Nucleus accumbens (tissue), 56 donors: ENCODE measurements at regions not wholly inside any gene's neighbourhood (a gene's known extent, or its start where the extent isn't known, plus 50 kb on each side); places are given as distances from the start of the nearest gene placed in this dataset.
"Not testable (repeated sequence)": the region's sequence is repeated elsewhere in the genome, so short reads cannot be mapped to it uniquely, and the experiment has no call there.

Source experiments
- DNase-seq, 56 donors: peaks; one replicate each; lab custom pipeline; 2025; lab: John Stamatoyannopoulos, UW

GRCh38 chr14:57066463-57066862 is 202.2 kb downstream of the EXOC5 start:
- DNase-seq, result no peak

DNA sequence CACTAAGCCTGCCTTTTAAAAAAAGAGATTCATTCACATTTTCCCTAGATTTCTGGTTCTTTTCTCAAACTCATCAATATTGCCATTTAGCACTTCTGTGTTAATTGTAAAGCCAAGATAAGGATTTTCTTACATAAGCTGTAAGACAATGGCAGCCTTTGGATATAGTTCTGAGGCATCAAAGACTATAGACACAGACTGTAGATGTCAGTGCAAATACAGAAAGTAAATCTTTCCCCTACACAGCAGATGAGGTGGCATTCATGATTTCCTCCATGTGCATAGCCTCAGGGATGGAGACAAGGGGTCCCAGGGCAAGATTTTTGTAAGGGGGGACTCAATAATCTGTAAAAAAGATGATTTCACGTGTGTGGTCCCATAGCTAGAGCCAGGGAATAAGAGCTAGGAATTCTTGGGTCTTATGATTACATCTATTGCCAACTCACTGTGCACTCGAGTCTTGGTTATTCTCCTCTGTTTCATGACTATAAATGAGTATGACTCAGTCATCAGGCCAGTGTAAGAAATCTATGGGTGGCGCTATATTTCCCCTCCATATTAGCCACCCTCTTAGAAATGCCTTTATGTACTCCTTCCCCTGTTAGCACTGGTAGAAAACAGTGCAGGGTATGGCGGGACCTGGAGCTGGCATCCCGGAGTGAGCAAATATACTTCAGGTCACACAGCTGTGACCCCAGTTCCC is 207.5 kb downstream of the EXOC5 start:
- no peak for DNase-seq

GRCh38 chr14:57060276-57060955 is 208.3 kb downstream of the EXOC5 start:
- peak in 34 of 56 donors; percentile 0 to 88 (median 40) for DNase-seq

GRCh38 chr14:57058319-57058718 is 210.4 kb downstream of the EXOC5 start:
- DNase-seq, result no peak

DNA sequence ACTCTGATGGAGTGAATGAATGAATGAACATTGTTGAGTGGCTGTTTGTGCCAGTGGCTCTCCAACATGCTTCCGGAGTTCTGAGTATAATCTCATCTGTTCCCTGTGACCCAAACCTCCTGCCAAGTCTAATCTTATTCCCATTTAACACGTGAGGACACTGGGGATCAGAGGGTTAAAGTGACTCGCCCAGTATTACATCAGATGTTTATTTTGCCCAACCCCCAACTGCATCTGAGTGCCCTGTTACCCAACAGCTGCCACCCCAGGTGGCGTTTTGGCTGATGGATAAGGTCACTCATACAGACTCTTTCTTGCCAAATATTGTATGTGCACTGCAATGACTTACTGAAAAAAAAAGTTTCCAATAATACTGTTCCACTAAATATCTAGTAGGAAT is 210.9 kb downstream of the EXOC5 start:
- DNase-seq, result no peak

GRCh38 chr14:57056522-57056921 is 212.2 kb downstream of the EXOC5 start:
- DNase-seq, result not testable (repeated sequence)

GRCh38 chr14:57052705-57053302 is 215.9 kb downstream of the EXOC5 start:
- DNase-seq, result no peak

- DNase-seq, result no peak
Observed at GRCh38 chr14:57051633-57052032, 217.1 kb downstream of the EXOC5 start.

DNA sequence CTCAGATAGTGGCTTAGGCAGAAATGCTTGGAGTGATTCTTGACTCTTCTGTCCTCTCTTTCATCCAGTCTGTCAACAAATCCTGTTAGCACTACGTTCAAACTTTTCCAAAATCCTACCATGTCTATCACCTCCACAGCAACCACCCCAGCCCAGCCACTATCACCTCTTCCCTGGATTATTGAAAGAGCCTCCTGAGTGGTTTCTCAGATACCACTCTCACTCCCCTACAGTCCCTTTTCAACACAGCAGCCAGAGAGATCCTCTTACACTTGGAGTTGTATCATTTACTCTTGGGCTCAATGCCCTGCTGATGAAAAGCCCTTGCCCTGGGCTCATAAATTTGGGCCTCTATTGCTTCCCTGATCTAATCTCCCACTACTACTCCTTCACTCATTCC is 218.9 kb downstream of the EXOC5 start:
- DNase-seq, result no peak

DNA sequence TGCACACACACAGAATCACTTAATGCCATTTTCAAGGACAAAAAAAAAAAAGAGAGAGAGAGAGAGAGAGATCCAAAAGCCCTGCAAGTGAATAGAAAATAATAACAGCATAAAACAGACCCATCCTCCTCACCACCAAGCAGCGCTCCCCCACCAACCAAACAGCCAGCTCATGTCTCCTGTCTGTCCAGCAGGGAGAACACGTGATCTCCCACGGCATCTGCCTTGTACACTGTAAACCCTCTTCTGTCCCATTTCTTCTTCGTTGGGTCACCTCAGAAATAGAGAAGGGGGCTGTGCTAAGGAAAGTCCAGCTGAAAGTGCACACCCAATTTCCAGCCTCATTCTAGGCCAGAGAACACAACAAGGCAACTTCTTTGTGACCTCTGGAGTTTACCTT is 222.5 kb downstream of the EXOC5 start:
- no peak for DNase-seq

DNA sequence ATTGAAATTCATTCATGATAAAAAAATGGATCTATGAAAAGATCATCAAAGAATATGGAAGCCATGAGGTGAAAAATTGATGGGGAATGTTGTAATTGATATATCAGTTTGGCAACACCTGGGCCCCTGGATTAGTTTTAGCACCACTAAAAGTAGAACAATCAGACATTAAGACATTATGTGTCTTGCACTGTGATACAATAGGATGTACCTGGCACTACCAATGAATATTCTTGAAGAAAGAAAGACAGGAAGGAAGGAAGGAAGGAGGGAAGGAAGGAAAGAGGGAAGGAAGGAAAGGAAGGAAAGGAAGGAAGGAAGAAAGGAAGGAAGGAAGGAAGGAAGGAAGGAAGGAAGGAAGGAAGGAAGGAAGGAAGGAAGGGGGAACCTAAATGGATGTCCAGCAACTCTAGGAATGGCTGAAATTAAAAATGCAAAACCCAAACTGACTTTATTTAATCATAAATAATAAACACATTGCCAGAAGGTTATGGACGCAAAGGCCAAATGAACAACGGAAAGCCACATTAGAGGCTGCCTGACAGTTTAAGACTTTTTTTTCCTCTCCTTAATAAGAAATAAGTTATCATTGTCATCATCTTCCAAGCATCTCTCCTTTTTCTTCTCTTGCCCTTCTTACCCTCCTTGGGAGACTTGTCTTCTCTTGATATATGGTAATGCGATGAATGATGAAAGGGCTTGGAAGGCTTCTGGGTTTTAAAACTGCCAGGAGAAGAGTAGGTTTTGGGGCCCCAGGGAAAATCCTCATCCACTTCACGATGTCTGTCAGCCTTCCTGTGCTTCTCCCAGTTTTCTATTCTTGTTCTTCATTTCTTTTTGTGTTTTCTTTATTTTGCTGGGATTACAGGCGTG is 224.4 kb downstream of the EXOC5 start:
- DNase-seq, result not testable (repeated sequence)

DNA sequence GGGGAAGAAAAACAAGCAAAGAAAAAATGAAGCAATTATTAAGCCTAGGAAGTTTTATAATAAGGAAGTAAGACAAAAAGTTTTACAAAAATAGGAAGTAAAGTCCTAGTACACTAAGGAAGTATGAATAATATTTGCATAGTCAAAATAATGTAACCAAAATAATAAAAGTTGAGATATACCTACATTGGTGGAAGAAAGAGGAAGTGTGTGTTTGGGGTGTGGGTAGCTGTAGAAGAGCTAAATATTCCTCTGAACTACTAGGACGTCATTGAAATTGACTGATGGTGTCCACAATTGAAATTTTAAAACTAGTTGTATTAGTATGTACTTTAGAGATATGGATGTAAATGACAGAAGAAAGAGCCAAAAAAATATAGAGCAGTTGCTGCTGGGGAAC is 228.4 kb upstream of the OTX2 start:
- DNase-seq, result no peak

- DNase-seq, result no peak
Observed at GRCh38 chr14:57031474-57031873, 221.2 kb upstream of the OTX2 start.

DNA sequence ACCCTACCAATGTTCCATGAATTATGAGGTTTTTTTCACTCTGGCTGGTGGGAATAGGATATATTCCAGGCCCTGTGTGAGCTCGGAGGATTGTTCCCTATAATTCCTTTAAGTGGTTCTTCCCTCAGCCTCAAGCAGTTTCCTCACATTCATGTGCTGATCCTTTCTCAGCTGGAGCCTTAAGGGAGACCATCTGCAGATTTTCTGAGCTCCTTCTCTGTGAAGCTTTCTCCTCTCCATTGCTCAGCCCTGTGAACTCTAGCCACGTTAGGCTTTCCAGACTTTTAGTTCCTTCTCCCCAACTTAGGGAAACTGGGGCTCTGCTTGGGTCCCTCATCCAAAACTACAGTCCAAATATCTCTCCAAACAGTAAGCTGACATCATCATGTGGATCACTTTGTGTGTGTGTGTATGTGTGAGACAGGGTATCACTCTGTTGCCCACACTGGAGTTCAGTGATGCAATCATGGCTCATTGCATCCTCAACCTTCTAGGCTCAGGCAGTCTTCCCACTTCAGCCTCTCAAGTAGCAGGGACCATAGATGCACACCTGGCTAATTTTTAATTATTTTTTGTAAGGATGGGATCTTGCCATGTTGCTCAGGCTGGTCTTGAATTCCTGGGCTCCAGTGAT is 219.5 kb upstream of the OTX2 start:
- DNase-seq, result no peak

- no peak for DNase-seq
Observed at GRCh38 chr14:57025456-57025855, 215.2 kb upstream of the OTX2 start.

GRCh38 chr14:57022608-57023007 is 212.3 kb upstream of the OTX2 start:
- DNase-seq, result no peak

- DNase-seq, result no peak
Observed at GRCh38 chr14:57018065-57018464, 207.8 kb upstream of the OTX2 start.

GRCh38 chr14:57013987-57014386 is 203.7 kb upstream of the OTX2 start:
- no peak for DNase-seq

GRCh38 chr14:57009585-57010515 is 199.6 kb upstream of the OTX2 start:
- DNase-seq, result no peak
